ENCODE measurements at regions not wholly inside any gene's neighbourhood (a gene's known extent, or its start where the extent isn't known, plus 50 kb on each side); places are given as distances from the start of the nearest gene placed in this dataset.

DNA sequence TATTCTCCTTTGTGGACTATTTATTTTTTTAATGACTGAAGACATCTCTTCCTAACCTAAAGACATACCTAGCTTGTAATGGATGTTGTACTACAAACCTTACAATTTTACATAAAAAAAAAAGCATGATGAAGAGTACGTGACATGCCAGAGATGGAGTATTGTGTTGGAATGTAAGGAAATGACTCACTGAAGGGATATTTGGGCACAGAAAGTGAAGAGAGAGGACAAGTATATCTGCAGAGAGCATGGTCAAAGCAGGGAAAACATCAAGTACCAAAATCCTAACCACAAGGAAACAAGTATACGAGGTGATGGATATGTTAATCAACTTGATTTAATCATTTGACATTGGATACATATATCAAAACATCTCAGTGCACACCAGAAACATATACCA is 1051.4 kb upstream of the PRKX start:
- TF ChIP-seq POLR2A (IDR thresholded peaks at IDR 0.05) = no peak
- TF ChIP-seq, protein P1, sequence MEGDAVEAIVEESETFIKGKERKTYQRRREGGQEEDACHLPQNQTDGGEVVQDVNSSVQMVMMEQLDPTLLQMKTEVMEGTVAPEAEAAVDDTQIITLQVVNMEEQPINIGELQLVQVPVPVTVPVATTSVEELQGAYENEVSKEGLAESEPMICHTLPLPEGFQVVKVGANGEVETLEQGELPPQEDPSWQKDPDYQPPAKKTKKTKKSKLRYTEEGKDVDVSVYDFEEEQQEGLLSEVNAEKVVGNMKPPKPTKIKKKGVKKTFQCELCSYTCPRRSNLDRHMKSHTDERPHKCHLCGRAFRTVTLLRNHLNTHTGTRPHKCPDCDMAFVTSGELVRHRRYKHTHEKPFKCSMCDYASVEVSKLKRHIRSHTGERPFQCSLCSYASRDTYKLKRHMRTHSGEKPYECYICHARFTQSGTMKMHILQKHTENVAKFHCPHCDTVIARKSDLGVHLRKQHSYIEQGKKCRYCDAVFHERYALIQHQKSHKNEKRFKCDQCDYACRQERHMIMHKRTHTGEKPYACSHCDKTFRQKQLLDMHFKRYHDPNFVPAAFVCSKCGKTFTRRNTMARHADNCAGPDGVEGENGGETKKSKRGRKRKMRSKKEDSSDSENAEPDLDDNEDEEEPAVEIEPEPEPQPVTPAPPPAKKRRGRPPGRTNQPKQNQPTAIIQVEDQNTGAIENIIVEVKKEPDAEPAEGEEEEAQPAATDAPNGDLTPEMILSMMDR (IDR thresholded peaks at IDR 0.05) = no peak

Data from Peyer's patch (tissue), 4 donors.